Mesodermal cell (in vitro differentiated cells): ENCODE measurements at regions not wholly inside any gene's neighbourhood (a gene's known extent, or its start where the extent isn't known, plus 50 kb on each side); places are given as distances from the start of the nearest gene placed in this dataset.
A peak's percentile ranks its signal among the peaks of the same experiment; 100 is the strongest.
"Not testable (repeated sequence)": the region's sequence is repeated elsewhere in the genome, so short reads cannot be mapped to it uniquely, and the experiment has no call there.

ENCODE experiments used
- H3K27ac ChIP-seq: 2 replicates; pipeline ENCODE4 v1.7.0; 2013; ENCODE audit warnings: mild to moderate bottlenecking, low read depth, low read length, moderate library complexity; ENCODE audit not compliant: severe bottlenecking
- H3K36me3 ChIP-seq: 2 replicates; pipeline ENCODE4 v1.7.1; 2013; ENCODE audit warnings: mild to moderate bottlenecking, low read length, moderate library complexity; ENCODE audit not compliant: control insufficient read depth, insufficient read depth
- H3K4me1 ChIP-seq: one replicate; pipeline ENCODE4 v1.7.1; 2013; ENCODE audit warnings: mild to moderate bottlenecking, low read length; ENCODE audit not compliant: insufficient read depth, control insufficient read depth, poor library complexity, severe bottlenecking
- H3K4me3 ChIP-seq: 2 replicates; pipeline ENCODE4 v1.7.0; 2013; ENCODE audit warnings: low read length, control low read depth, mild to moderate bottlenecking; ENCODE audit not compliant: insufficient read depth, poor library complexity, severe bottlenecking; ENCODE audit errors: extremely low read depth
- H3K9me3 ChIP-seq: 2 replicates; pipeline ENCODE4 v1.7.1; 2013; ENCODE audit warnings: mild to moderate bottlenecking, low read length, moderate library complexity; ENCODE audit not compliant: control insufficient read depth
- WGBS, 2 experiments: methylation state at CpG; one replicate each; pipeline ENCODE4 v1.1.5; 2013; ENCODE audit warnings: missing lambda C conversion rate in 2 of 2; ENCODE audit not compliant: insufficient coverage in 2 of 2; 5-methylcytosine and 5-hydroxymethylcytosine counted together

DNA sequence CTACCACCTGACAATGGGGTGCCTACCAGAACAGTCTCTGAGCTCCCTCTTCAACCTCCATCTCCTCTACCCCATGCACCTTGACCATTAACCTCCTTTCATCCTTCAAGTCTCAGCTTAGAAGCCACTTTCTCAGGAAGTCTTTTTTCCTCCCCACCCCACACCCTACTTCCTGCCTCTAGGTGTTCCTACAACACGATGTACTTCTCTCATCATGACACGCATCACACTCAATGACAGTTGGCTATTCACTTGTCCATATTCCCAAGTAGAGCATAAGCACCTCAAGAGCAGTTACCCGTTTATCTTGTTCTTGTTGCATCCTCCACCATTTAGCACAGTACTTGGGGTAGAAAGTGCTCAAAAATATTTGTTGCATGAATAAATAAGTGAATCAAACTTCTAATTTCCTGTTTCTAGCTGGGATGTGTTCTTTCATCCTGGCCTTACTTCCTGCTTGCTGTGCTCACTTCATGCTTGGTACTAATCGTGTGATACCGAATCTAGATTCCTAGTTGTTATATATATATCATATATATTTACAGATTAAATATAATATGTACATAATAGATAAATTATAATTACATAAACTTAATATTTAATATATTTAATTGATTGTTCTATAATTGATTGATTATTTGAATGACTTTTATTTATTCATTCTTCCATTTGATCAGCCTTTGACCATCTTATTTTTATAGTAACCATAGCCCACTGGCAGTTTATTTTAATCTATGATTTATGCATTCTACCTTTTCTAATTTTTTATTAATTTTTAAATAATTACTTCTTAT is 177.5 kb upstream of the TMEM45B start:
- Histone ChIP-seq H3K27ac (no peak overlapping the region), H3K9me3 (no peaks in the 10 kb centered on the region), H3K36me3 (no peaks in the 10 kb centered on the region), H3K4me1 (peaks cover 27% of the 10 kb centered on the region), H3K4me3 (no peak overlapping the region)
- WGBS, 2 experiments = 87 to 92% methylated on average over 2 of the region's 5 CpGs

DNA sequence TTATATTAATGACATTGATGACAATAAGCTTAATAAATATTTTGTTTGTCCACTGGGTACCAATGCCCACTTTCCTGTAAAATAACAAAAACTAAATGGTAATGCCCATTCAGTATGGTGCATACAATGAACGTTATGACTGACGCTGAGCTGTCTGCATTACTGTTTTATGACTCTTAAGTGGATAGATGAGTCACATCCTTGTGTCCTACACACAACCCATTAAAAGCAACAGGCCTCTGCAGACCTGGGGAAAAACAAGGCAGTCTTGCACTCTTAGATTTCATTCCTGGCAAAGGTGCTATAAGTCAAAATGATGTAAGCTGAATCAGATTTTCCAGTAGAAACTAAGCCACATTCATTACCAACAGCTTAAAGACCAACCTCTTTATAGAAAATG is 176.3 kb upstream of the TMEM45B start:
- Histone ChIP-seq H3K4me3 (no peak overlapping the region), H3K27ac (peak overlapping the region; percentile 51), H3K4me1 (peaks cover 27% of the 10 kb centered on the region), H3K9me3 (no peaks in the 10 kb centered on the region), H3K36me3 (no peaks in the 10 kb centered on the region)
- WGBS, 2 experiments = 80% methylated on average over 1 of the region's 2 CpGs; no CpG with 5 or more reads in 1 of the 2 experiments

DNA sequence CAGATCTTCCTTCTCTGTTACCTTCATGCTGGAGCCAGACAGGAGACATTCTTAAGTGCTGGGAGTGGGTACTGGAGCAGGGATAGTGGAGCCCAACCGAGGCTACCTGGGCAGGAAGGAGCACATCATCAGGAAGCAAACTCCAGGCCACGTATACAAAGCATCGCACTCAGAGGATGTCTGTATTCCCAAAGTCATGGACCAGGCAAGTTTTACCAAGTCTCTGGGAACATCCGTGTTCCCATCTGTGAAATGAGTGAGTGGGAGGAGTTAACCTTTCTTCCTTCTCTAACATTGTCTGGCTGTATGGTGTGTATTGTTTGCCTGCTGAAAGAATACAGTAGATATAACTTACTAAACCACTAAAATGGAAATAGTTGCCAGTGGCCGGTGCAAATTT is 175.0 kb upstream of the TMEM45B start:
- WGBS, 2 experiments = 91 to 95% methylated on average over 3 to 4 of the region's 5 CpGs
- Histone ChIP-seq H3K4me3 (no peak overlapping the region), H3K27ac (no peak overlapping the region), H3K4me1 (peaks cover 27% of the 10 kb centered on the region), H3K36me3 (no peaks in the 10 kb centered on the region), H3K9me3 (no peaks in the 10 kb centered on the region)

DNA sequence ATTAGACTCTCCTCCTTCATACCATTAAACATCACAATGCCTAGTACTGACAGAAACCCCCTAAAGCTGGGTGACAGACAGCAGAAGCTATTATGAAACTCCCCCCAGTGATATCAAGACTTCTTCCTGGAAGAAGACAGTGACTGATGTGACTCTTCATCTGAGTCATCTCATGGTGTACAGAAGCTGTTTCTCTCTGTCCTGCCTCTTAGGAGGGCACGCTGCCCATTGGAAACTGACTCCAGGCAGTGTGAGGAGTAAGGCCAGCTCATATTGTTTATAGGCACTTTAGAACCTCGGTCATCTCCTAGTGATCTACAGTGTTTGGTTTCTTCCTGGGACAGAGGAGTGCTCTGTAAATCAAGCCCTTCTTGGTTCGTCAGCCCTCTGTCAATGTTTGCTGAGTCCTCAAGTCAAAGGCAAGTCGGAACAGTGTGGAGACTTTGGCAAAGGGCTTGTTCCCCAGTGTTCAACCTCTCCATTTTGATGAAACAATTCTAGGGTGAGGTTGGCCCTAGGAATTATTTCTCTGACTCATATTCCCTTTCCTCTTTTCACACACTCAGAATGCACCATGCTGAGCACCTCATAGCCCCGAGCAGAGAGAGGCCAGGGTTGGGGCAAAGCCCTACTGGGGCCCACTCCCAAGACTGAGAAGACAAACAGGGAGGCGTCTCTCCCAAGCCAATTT is 172.5 kb upstream of the TMEM45B start:
- no peaks in the 10 kb centered on the region for H3K36me3 ChIP-seq

DNA sequence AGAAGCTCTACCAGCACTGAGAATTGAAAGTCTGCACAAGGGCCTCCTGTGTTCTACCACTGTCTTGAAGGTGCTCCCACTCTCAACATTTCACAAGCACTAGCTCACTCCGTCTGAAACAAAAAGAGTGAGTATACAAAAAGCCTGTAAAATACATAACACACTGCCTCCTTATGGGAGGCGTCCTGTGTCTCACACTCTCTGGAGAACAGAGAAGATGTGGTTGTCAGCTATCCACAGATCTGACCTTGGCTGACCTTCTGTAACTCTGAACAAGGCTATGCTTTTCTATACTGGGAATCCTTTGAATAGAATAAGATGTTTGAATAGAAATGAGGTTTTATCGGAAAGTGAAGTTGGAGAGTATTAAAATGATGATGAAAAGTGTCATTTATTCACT is 171.3 kb upstream of the TMEM45B start:
- Histone ChIP-seq H3K4me3 (no peak overlapping the region), H3K9me3 (no peaks in the 10 kb centered on the region), H3K4me1 (peaks cover 16% of the 10 kb centered on the region), H3K36me3 (no peaks in the 10 kb centered on the region), H3K27ac (no peak overlapping the region)
- WGBS, 2 experiments = no CpG with 5 or more reads among the region's 3 CpGs

More for the DNA sequence above, 172.5 kb upstream of the TMEM45B start:
- H3K27ac ChIP-seq = no peak overlapping the region
- WGBS, 2 experiments = 89 to 100% methylated on average over 4 of the region's 6 CpGs
- H3K4me1 ChIP-seq = peaks cover 23% of the 10 kb centered on the region
- H3K9me3 ChIP-seq = no peaks in the 10 kb centered on the region
- no peak overlapping the region for H3K4me3 ChIP-seq

DNA sequence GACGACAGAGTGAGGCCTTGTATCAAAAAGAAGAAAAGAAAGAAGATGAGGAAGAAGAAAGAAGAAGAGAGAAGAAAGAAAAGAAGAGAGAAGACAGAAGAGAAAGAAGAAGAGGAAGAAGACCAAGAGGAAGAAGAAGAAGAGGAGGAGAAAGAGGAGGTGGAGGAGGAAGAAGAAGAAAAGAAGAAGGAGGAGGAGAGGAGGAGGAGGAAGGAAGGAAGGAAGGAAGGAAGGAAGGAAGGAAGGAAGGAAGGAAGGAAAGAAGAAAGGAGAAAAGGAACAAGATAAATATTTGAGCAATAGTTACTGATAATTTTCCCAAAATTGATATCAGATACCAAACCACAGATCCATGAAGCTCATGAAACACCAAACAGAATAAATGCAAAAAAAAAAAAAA is 169.7 kb upstream of the TMEM45B start:
- Histone ChIP-seq H3K9me3 (no peaks in the 10 kb centered on the region), H3K36me3 (no peaks in the 10 kb centered on the region), H3K4me1 (no peaks in the 10 kb centered on the region), H3K27ac (no peak overlapping the region), H3K4me3 (no peak overlapping the region)
- 67 to 90% methylated on average over 1 of the region's 1 CpG for whole genome bisulfite sequencing, 2 experiments

DNA sequence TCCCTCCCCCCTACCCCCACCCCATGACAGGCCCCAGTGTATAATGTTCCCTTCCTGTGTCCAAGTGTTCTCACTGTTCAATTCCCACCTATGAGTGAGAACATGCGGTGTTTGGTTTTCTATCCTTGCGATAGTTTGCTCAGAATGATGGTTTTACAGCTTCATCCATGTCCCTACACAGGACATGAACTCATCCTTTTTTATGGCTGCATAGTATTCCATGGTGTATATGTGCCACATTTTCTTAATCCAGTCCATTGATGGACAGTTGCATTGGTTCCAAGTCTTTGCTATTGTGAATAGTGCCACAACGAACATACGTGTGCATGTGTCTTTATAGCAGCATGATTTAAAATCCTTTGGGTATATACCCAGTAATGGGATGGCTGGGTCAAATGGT is 165.6 kb upstream of the TMEM45B start:
- not testable (repeated sequence) for H3K4me3 ChIP-seq, H3K4me1 ChIP-seq, H3K27ac ChIP-seq, H3K9me3 ChIP-seq, H3K36me3 ChIP-seq
- 72% methylated on average over 3 of the region's 4 CpGs; no CpG with 5 or more reads in 1 of the 2 experiments for WGBS, 2 experiments

DNA sequence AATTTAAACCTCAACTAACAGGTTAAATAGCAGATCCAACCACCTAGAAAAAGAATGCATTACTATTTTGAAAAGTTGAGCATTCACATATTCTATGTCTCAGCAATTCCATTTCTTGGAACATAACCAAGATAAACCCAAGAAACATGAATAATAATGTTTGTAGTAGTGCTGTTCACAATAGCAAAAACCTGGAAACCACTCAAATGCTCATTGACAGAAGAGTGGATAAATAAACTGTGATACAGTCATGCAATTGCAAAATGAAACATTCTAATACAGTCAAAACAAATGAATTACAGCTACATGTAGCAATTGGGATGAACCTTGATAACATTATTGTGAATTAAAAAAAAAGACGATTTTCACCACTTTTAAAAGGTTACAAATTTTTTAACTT is 162.8 kb upstream of the TMEM45B start:
- H3K27ac ChIP-seq = no peak overlapping the region
- WGBS, 2 experiments = no CpG with 5 or more reads among the region's 1 CpG

DNA sequence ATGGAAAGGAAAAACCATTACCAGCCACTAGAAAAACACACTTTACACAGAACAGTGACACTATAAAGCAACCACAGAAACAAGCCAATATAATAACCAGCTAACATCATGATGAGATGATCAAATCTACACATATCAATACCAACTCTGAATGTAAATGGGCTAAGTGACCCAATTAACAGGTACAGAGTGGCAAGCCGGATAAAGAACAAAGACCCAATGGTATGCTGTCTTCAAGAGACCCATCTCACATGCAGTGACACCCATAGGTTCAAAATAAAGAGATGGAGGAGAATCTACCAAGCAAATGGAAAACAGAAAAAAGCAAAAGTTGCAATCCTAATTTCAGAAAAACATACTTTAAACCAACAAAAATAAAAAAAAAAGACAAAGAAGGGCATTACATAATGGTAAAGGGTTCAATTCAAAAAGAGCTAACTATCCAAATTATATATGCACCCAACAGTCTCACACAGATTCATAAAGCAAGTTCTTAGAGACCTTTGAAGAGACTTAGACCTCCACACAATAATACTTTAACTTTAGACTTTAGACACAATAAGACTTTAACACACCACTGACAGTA is 160.3 kb upstream of the TMEM45B start:
- H3K9me3 ChIP-seq = peaks cover 14% of the 10 kb centered on the region
- H3K27ac ChIP-seq = no peak overlapping the region
- no peak overlapping the region for H3K4me3 ChIP-seq
- no peaks in the 10 kb centered on the region for H3K4me1 ChIP-seq
- WGBS, 2 experiments = no CpG with 5 or more reads among the region's 1 CpG
- no peaks in the 10 kb centered on the region for H3K36me3 ChIP-seq

More for the DNA sequence above, 162.8 kb upstream of the TMEM45B start:
- no peaks in the 10 kb centered on the region for H3K36me3 ChIP-seq
- no peaks in the 10 kb centered on the region for H3K4me1 ChIP-seq
- peaks cover 14% of the 10 kb centered on the region for H3K9me3 ChIP-seq
- H3K4me3 ChIP-seq = no peak overlapping the region

DNA sequence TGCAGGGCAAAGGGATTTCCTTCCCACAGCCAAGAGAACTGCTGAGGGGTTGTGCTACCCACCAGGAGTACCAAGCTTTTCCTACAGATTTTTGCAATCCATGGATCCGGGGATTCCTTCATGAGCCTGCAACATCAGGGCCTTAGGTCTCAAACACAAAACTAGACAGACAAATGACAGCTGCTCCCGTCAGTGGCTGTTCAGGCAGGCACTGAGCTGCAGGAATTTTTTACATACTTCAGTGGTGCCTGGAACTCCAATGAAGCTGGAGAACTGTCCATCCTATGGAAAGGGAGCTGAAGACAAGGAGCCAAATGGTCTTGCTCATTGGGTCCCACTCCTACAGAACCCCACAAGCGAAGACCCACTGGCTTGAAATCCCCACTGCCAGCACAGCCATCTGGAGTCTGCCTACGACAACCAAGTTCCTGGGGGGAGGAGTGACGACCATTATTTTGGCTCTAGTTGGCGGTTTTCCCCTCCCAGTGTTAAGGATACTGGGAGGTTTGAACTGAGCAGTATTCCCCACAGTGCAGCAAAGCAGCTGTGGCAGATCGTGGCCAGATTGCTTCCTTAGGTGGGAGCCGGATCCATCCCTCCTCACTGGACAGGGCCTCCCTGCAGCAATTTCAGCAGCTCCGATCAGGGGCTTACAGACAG is 157.7 kb upstream of the TMEM45B start:
- Histone ChIP-seq H3K4me3 (no peak overlapping the region), H3K36me3 (no peaks in the 10 kb centered on the region), H3K4me1 (no peaks in the 10 kb centered on the region), H3K9me3 (peaks cover 14% of the 10 kb centered on the region), H3K27ac (no peak overlapping the region)
- WGBS, 2 experiments = 80 to 85% methylated on average over 8 to 9 of the region's 9 CpGs
